ENCODE measurements at regions not wholly inside any gene's neighbourhood (a gene's known extent, or its start where the extent isn't known, plus 50 kb on each side); places are given as distances from the start of the nearest gene placed in this dataset.

GRCh38 chr13:109657395-109657794 is 129.0 kb downstream of the IRS2 start:
- 0 out of 2 replicates have a peak, but pooled peaks have one; percentile 47 for TF ChIP-seq GATA3 (IDR thresholded peaks at IDR 0.05; ENCODE audit: low read depth, low read length)
- TF ChIP-seq GATA2 (IDR thresholded peaks at IDR 0.05; ENCODE audit: low read depth, low read length) = peak; percentile 59; the same call in 1 of the 2 replicates

GRCh38 chr13:109656206-109656605 is 130.2 kb downstream of the IRS2 start:
- TF ChIP-seq GATA3 (IDR thresholded peaks at IDR 0.05; ENCODE audit: low read depth, low read length) = no peak

- TF ChIP-seq GATA3 (IDR thresholded peaks at IDR 0.05; ENCODE audit: low read depth, low read length) (no peak), GATA2 (IDR thresholded peaks at IDR 0.05; ENCODE audit: low read depth, low read length) (no peak)
Measured at GRCh38 chr13:109655611-109656010, 130.8 kb downstream of the IRS2 start.

- TF ChIP-seq GATA2 (IDR thresholded peaks at IDR 0.05; ENCODE audit: low read depth, low read length) = no peak
- TF ChIP-seq GATA3 (IDR thresholded peaks at IDR 0.05; ENCODE audit: low read depth, low read length) = no peak
Measured at GRCh38 chr13:109655206-109655600, 131.2 kb downstream of the IRS2 start.

GRCh38 chr13:109654341-109655205 is 131.8 kb downstream of the IRS2 start:
- TF ChIP-seq GATA2 (IDR thresholded peaks at IDR 0.05; ENCODE audit: low read depth, low read length) (no peak), GATA3 (IDR thresholded peaks at IDR 0.05; ENCODE audit: low read depth, low read length) (no peak)

- no peak for TF ChIP-seq GATA3 (IDR thresholded peaks at IDR 0.05; ENCODE audit: low read depth, low read length)
- TF ChIP-seq GATA2 (IDR thresholded peaks at IDR 0.05; ENCODE audit: low read depth, low read length) = no peak
Measured at GRCh38 chr13:109652531-109652930, 133.9 kb downstream of the IRS2 start.

GRCh38 chr13:109651854-109652253 is 134.5 kb downstream of the IRS2 start:
- TF ChIP-seq GATA2 (IDR thresholded peaks at IDR 0.05; ENCODE audit: low read depth, low read length) (no peak), GATA3 (IDR thresholded peaks at IDR 0.05; ENCODE audit: low read depth, low read length) (no peak)

GRCh38 chr13:109651311-109651710 is 135.1 kb downstream of the IRS2 start:
- TF ChIP-seq GATA3 (IDR thresholded peaks at IDR 0.05; ENCODE audit: low read depth, low read length) (no peak), GATA2 (IDR thresholded peaks at IDR 0.05; ENCODE audit: low read depth, low read length) (no peak)

- TF ChIP-seq GATA2 (IDR thresholded peaks at IDR 0.05; ENCODE audit: low read depth, low read length) = no peak
- no peak for TF ChIP-seq GATA3 (IDR thresholded peaks at IDR 0.05; ENCODE audit: low read depth, low read length)
Measured at GRCh38 chr13:109650861-109651260, 135.5 kb downstream of the IRS2 start.

- TF ChIP-seq GATA3 (IDR thresholded peaks at IDR 0.05; ENCODE audit: low read depth, low read length) (no peak), GATA2 (IDR thresholded peaks at IDR 0.05; ENCODE audit: low read depth, low read length) (no peak)
Measured at GRCh38 chr13:109649713-109650112, 136.7 kb downstream of the IRS2 start.

GRCh38 chr13:109647699-109648098 is 138.7 kb downstream of the IRS2 start:
- TF ChIP-seq GATA3 (IDR thresholded peaks at IDR 0.05; ENCODE audit: low read depth, low read length) (no peak), GATA2 (IDR thresholded peaks at IDR 0.05; ENCODE audit: low read depth, low read length) (no peak)

- TF ChIP-seq GATA3 (IDR thresholded peaks at IDR 0.05; ENCODE audit: low read depth, low read length) (no peak), GATA2 (IDR thresholded peaks at IDR 0.05; ENCODE audit: low read depth, low read length) (no peak)
Measured at GRCh38 chr13:109647053-109647452, 139.3 kb downstream of the IRS2 start.

GRCh38 chr13:109646423-109646822 is 140.0 kb downstream of the IRS2 start:
- TF ChIP-seq GATA2 (IDR thresholded peaks at IDR 0.05; ENCODE audit: low read depth, low read length) (no peak), GATA3 (IDR thresholded peaks at IDR 0.05; ENCODE audit: low read depth, low read length) (no peak)

- TF ChIP-seq GATA2 (IDR thresholded peaks at IDR 0.05; ENCODE audit: low read depth, low read length) = no peak
- no peak for TF ChIP-seq GATA3 (IDR thresholded peaks at IDR 0.05; ENCODE audit: low read depth, low read length)
Measured at GRCh38 chr13:109645831-109646230, 140.6 kb downstream of the IRS2 start.

GRCh38 chr13:109644956-109645355 is 141.4 kb downstream of the IRS2 start:
- TF ChIP-seq GATA3 (IDR thresholded peaks at IDR 0.05; ENCODE audit: low read depth, low read length) (no peak), GATA2 (IDR thresholded peaks at IDR 0.05; ENCODE audit: low read depth, low read length) (no peak)
